HEK293 (cell line): ENCODE measurements at regions not wholly inside any gene's neighbourhood (a gene's known extent, or its start where the extent isn't known, plus 50 kb on each side); places are given as distances from the start of the nearest gene placed in this dataset.

Experiments
- ZBTB20 ChIP-seq: fragments of 450-650 bp; formaldehyde crosslinking; IDR thresholded peaks from 2 replicates; pipeline ENCODE4 v1.5.1; 2016; ENCODE audit warnings: missing biosample characterization, missing genetic modification characterization
- ZFP41 ChIP-seq: fragments of 450-650 bp; formaldehyde crosslinking; IDR thresholded peaks from 2 replicates; pipeline ENCODE4 v1.5.1; 2016; ENCODE audit warnings: missing biosample characterization, missing genetic modification characterization, borderline replicate concordance
- ZNF133 ChIP-seq: fragments of 450-650 bp; formaldehyde crosslinking; IDR thresholded peaks from 2 replicates; pipeline ENCODE4 v1.5.1; 2016; ENCODE audit warnings: missing biosample characterization, missing genetic modification characterization
- ZNF146 ChIP-seq: fragments of 450-650 bp; formaldehyde crosslinking; IDR thresholded peaks from 2 replicates; pipeline ENCODE4 v1.5.1; 2016; ENCODE audit warnings: missing biosample characterization, missing genetic modification characterization
- ZNF174 ChIP-seq: fragments of 450-650 bp; formaldehyde crosslinking; IDR thresholded peaks from 2 replicates; pipeline ENCODE4 v1.5.0; 2017; ENCODE audit warnings: missing biosample characterization, mild to moderate bottlenecking, missing genetic modification characterization
- ZNF175 ChIP-seq: fragments of 450-650 bp; formaldehyde crosslinking; IDR thresholded peaks from 2 replicates; pipeline ENCODE4 v1.5.1; 2016; ENCODE audit warnings: missing biosample characterization, missing genetic modification characterization
- ZNF214 ChIP-seq: fragments of 450-650 bp; formaldehyde crosslinking; IDR thresholded peaks from 2 replicates; pipeline ENCODE4 v1.5.1; 2017; ENCODE audit warnings: missing biosample characterization, mild to moderate bottlenecking, missing genetic modification characterization, borderline replicate concordance
- ZNF311 ChIP-seq: fragments of 450-650 bp; formaldehyde crosslinking; IDR thresholded peaks from 2 replicates; pipeline ENCODE4 v1.5.1; 2017; ENCODE audit warnings: missing biosample characterization, missing genetic modification characterization, borderline replicate concordance
- ZNF48 ChIP-seq: fragments of 450-650 bp; formaldehyde crosslinking; IDR thresholded peaks from 2 replicates; pipeline ENCODE4 v1.5.1; 2016; ENCODE audit warnings: missing biosample characterization, missing genetic modification characterization
- ZNF600 ChIP-seq: fragments of 450-650 bp; formaldehyde crosslinking; IDR thresholded peaks from 2 replicates; pipeline ENCODE4 v1.5.1; 2016; ENCODE audit warnings: missing biosample characterization, missing genetic modification characterization
- ZNF792 ChIP-seq: fragments of 450-650 bp; formaldehyde crosslinking; IDR thresholded peaks from 2 replicates; pipeline ENCODE4 v1.5.1; 2016; ENCODE audit warnings: missing biosample characterization, missing genetic modification characterization
- ZSCAN18 ChIP-seq: fragments of 450-650 bp; formaldehyde crosslinking; IDR thresholded peaks from 2 replicates; pipeline ENCODE4 v1.5.1; 2016; ENCODE audit warnings: missing biosample characterization, missing genetic modification characterization
- TF ChIP-seq, protein P1 (sequence below): fragments of 450-650 bp; formaldehyde crosslinking; IDR thresholded peaks from 2 replicates; pipeline ENCODE4 v1.5.1; 2016; ENCODE audit warnings: missing biosample characterization, missing genetic modification characterization

DNA sequence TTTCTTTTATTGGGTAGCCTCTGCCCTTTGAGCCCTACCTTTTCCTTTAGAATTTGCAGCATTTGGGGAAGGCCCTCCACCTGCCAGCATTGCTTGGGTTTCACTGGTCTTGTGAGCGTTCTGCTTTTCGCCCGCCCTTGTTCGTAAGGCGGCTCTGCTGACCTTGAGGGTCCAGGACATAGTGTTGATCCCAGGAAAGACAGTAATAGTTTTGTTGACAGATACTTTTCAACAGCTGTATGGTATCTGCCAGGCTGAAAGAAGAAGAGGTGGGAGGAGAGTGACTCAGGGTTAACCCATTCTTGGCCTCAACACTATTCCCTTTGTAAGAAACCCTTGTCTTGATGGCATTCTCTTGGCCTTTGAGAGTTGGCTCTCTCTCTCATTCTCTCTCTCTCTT lies 113.4 kb upstream of the SPAG17 start:
- TF ChIP-seq ZNF311 (tag by site-specific recombination), result no peak
- no peak for TF ChIP-seq ZNF600 (tag by site-specific recombination)
- no peak for TF ChIP-seq ZNF146
- no peak for TF ChIP-seq ZNF48
- TF ChIP-seq, protein P1, sequence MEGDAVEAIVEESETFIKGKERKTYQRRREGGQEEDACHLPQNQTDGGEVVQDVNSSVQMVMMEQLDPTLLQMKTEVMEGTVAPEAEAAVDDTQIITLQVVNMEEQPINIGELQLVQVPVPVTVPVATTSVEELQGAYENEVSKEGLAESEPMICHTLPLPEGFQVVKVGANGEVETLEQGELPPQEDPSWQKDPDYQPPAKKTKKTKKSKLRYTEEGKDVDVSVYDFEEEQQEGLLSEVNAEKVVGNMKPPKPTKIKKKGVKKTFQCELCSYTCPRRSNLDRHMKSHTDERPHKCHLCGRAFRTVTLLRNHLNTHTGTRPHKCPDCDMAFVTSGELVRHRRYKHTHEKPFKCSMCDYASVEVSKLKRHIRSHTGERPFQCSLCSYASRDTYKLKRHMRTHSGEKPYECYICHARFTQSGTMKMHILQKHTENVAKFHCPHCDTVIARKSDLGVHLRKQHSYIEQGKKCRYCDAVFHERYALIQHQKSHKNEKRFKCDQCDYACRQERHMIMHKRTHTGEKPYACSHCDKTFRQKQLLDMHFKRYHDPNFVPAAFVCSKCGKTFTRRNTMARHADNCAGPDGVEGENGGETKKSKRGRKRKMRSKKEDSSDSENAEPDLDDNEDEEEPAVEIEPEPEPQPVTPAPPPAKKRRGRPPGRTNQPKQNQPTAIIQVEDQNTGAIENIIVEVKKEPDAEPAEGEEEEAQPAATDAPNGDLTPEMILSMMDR (tag by site-specific recombination), result no peak
- TF ChIP-seq ZNF133 (tag by site-specific recombination), result no peak
- TF ChIP-seq ZNF214 (tag by site-specific recombination), result no peak
- TF ChIP-seq ZNF174 (tag by site-specific recombination), result no peak
- no peak for TF ChIP-seq ZNF792
- no peak for TF ChIP-seq ZFP41
- no peak for TF ChIP-seq ZNF175 (tag by site-specific recombination)
- TF ChIP-seq ZSCAN18 (tag by site-specific recombination), result no peak
- no peak for TF ChIP-seq ZBTB20
